Parathyroid adenoma (tissue), 2 donors: ENCODE measurements at regions not wholly inside any gene's neighbourhood (a gene's known extent, or its start where the extent isn't known, plus 50 kb on each side); places are given as distances from the start of the nearest gene placed in this dataset.

Experiments
- H2AFZ ChIP-seq: fragments of 300-600 bp; sonication (generic); one replicate; pipeline ENCODE4 v1.7.0; 2017; ENCODE audit warnings: antibody characterized with exemption, mild to moderate bottlenecking
- H3K27ac ChIP-seq: fragments of 300-600 bp; sonication (generic); one replicate; pipeline ENCODE4 v1.7.0; 2017
- H3K27me3 ChIP-seq: fragments of 300-600 bp; sonication (generic); one replicate; pipeline ENCODE4 v1.7.0; 2017; ENCODE audit warnings: low read length; ENCODE audit not compliant: control insufficient read depth, insufficient read depth
- H3K36me3 ChIP-seq: fragments of 300-600 bp; sonication (generic); one replicate; pipeline ENCODE4 v1.7.0; 2017; ENCODE audit warnings: low read length; ENCODE audit not compliant: control insufficient read depth, insufficient read depth
- H3K4me1 ChIP-seq: fragments of 300-600 bp; sonication (generic); one replicate; pipeline ENCODE4 v1.7.0; 2017; ENCODE audit warnings: control low read depth
- H3K4me2 ChIP-seq: fragments of 300-600 bp; sonication (generic); one replicate; pipeline ENCODE4 v1.7.0; 2017; ENCODE audit warnings: low read length
- H3K4me3 ChIP-seq: fragments of 300-600 bp; sonication (generic); one replicate; pipeline ENCODE4 v1.7.0; 2017; ENCODE audit warnings: low read depth, low read length
- H3K79me2 ChIP-seq: fragments of 300-600 bp; sonication (generic); one replicate; pipeline ENCODE4 v1.7.0; 2017; ENCODE audit warnings: control low read depth
- H3K9ac ChIP-seq: fragments of 300-600 bp; sonication (generic); one replicate; pipeline ENCODE4 v1.7.0; 2017; ENCODE audit warnings: mild to moderate bottlenecking
- H3K9me3 ChIP-seq: fragments of 300-600 bp; sonication (generic); one replicate; pipeline ENCODE4 v1.7.0; 2017; ENCODE audit warnings: low read length; ENCODE audit not compliant: control insufficient read depth
- TF ChIP-seq, protein P1 (sequence below): fragments of 300-600 bp; sonication (generic); IDR thresholded peaks from one replicate; pipeline ENCODE4 v1.7.0; 2017; ENCODE audit warnings: antibody characterized with exemption, mild to moderate bottlenecking
- donor health status: primary hyperparathyroidism.

DNA sequence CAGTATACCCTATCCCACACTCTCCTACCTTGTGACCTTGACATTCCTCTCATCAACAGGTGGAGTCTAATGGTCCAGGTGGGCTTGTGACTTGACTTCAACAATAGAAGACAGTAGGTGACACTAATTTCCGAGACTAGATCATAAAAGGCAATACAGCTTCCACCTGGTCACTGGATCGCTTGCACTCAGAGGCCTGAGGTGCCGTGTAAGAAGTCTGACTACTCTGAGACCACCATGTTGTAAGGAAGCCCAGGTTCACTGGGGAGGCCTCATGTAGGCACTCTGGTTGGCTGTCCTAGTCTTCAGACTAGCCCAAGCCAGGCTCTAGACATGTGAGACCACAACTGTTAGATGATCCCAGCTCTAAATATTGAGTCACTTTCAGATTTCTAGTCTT, 370.4 kb downstream of the MID1IP1 start:
- H3K4me2 ChIP-seq, result no peak overlapping the region
- H3K9me3 ChIP-seq, result no peaks in the 10 kb centered on the region
- H3K27me3 ChIP-seq, result no peaks in the 10 kb centered on the region
- H3K36me3 ChIP-seq, result no peaks in the 10 kb centered on the region
- H2AFZ ChIP-seq, result no peak overlapping the region
- H3K4me1 ChIP-seq, result no peaks in the 10 kb centered on the region
- no peaks in the 10 kb centered on the region for H3K79me2 ChIP-seq
- no peak overlapping the region for H3K9ac ChIP-seq
- H3K4me3 ChIP-seq, result no peak overlapping the region
- no peak overlapping the region for H3K27ac ChIP-seq
- TF ChIP-seq, protein P1, sequence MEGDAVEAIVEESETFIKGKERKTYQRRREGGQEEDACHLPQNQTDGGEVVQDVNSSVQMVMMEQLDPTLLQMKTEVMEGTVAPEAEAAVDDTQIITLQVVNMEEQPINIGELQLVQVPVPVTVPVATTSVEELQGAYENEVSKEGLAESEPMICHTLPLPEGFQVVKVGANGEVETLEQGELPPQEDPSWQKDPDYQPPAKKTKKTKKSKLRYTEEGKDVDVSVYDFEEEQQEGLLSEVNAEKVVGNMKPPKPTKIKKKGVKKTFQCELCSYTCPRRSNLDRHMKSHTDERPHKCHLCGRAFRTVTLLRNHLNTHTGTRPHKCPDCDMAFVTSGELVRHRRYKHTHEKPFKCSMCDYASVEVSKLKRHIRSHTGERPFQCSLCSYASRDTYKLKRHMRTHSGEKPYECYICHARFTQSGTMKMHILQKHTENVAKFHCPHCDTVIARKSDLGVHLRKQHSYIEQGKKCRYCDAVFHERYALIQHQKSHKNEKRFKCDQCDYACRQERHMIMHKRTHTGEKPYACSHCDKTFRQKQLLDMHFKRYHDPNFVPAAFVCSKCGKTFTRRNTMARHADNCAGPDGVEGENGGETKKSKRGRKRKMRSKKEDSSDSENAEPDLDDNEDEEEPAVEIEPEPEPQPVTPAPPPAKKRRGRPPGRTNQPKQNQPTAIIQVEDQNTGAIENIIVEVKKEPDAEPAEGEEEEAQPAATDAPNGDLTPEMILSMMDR, result no peak

DNA sequence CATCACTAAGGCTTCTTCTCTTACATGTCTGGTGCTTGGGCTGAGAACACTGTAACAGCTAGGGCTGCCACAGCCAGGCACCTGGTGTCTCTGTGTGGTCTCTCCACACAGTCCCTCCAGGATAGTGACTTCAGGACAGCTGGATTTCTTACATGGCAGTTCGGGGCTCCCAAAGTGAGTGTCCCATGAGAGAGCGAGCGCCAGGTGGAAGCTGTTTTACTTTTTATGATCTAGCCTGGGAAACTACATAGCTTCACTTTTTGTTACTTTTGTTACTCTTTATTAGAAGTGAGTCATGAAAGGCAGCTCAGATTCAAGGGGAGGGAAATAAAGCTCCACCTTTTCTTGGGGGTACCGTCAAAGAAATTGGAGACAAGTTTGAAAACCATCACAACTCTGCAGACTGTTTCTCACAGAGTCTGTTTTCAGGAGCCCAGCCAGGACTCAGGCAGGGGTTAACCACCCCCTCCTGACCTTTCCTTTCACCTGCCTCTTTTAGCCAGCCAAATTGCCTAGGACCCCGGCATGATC, 373.0 kb downstream of the MID1IP1 start:
- no peak overlapping the region for H3K4me3 ChIP-seq
- no peaks in the 10 kb centered on the region for H3K4me1 ChIP-seq
- H3K79me2 ChIP-seq, result no peaks in the 10 kb centered on the region
- no peaks in the 10 kb centered on the region for H3K36me3 ChIP-seq
- no peak overlapping the region for H3K4me2 ChIP-seq
- H2AFZ ChIP-seq, result no peak overlapping the region
- no peak overlapping the region for H3K9ac ChIP-seq
- H3K27ac ChIP-seq, result no peak overlapping the region
- no peaks in the 10 kb centered on the region for H3K9me3 ChIP-seq
- no peaks in the 10 kb centered on the region for H3K27me3 ChIP-seq
- TF ChIP-seq, protein P1, result no peak

DNA sequence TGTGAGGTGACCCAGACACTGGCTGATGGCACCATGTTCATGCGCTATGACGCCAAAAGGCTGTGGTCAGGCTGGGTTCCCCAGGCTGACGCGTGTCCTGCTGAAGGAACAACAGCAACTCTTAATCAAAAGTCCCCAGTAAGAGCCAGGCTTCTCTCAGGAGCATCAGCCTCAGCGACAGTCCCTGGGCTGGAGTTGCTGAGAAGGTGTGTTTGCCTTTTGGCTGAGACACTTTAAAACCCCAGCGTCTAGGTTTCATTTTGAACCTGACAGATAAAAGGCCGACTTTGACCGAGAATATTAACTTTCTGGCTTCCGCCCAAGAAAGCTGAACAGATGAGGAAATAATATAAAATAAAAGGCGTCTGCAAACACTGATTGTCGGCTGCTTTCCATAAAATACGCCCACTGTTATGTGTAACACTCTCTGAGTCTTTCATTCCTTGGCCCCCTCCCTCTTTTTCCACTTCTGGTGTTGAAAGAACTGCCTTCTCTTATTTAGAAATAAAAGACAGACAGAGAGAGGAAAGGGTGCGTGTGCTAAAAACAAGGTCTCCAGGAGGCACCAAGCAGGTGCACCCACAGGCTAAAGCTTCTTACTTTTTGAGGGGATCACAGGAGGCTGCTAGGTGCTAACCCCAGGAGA, 373.6 kb downstream of the MID1IP1 start:
- Histone ChIP-seq H2AFZ (no peak overlapping the region), H3K27me3 (no peaks in the 10 kb centered on the region), H3K4me2 (no peak overlapping the region), H3K27ac (no peak overlapping the region), H3K36me3 (no peaks in the 10 kb centered on the region), H3K4me1 (no peaks in the 10 kb centered on the region), H3K4me3 (no peak overlapping the region), H3K79me2 (no peaks in the 10 kb centered on the region), H3K9me3 (no peaks in the 10 kb centered on the region), H3K9ac (no peak overlapping the region)
- TF ChIP-seq, protein P1, result no peak

DNA sequence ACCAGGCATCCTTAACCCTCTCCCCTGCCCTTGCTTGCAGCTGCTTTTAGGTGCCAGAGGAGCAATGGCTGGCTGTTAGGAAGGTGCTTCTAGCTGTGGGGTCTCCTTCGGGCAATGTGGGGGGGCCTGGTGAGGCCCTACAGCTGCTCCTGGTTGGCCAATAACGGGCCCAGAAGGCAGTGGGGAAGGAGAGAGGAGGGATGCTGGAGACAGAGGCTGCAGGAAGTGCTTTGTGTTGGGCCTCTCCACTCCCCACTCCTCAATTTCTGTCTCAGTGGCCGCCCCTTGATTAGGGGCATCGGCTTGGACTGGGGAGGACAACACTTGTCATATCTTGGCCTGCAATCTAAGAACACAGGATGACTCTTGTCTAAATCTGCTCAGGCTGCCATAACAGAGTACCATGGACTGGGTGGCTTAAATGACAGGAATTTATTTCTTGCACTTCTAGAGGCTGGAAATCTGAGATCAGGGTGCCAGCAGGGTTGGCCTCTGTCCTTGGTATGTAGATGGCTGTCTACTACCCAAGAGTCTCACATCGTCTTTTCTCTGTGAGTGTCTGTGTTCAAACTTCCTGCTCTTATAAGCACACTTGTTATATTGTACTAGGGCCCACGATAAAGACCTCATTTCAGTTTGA, 374.3 kb downstream of the MID1IP1 start:
- H3K27ac ChIP-seq, result no peak overlapping the region
- H3K4me3 ChIP-seq, result no peak overlapping the region
- TF ChIP-seq, protein P1, result no peak
- H3K4me2 ChIP-seq, result no peak overlapping the region
- H3K27me3 ChIP-seq, result no peaks in the 10 kb centered on the region
- H3K36me3 ChIP-seq, result no peaks in the 10 kb centered on the region
- H3K79me2 ChIP-seq, result no peaks in the 10 kb centered on the region
- no peaks in the 10 kb centered on the region for H3K9me3 ChIP-seq
- H2AFZ ChIP-seq, result no peak overlapping the region
- H3K4me1 ChIP-seq, result no peaks in the 10 kb centered on the region
- H3K9ac ChIP-seq, result no peak overlapping the region
